Hematopoietic multipotent progenitor cell (in vitro differentiated cells): ENCODE measurements at regions not wholly inside any gene's neighbourhood (a gene's known extent, or its start where the extent isn't known, plus 50 kb on each side); places are given as distances from the start of the nearest gene placed in this dataset.

Source experiments
- DNase-seq, 3 donors: peaks; one replicate each; pipeline ENCODE4 v3.0.0-alpha.2; 2011 to 2015; ENCODE audit warnings: low read depth in 2 of 3, low spot score in 2 of 3

GRCh38 chr10:4221310-4221709 lies 436.3 kb upstream of the KLF6 start:
- peak in 2 of 3 donors; percentile 10 to 12 for DNase-seq

DNA sequence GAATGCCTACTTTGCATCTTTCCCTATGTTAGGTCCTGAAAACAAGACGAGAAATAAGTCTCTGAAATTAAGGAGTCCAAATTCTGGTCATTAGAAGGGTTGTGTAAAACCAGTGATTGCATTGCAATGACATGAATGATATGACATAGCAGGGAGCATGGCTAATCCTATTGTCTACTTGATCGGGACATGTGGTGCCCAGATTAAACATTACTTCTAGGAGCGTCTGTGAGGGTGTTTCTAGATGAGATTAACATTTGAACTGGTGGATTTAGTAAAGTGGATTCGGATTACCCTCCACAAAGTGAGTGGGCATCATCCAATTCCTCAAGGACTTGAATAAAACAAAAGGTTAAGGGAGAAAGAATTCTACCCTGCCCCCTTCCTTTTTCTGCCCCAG lies 434.9 kb upstream of the KLF6 start:
- no peak for DNase-seq

GRCh38 chr10:4217653-4218052 lies 432.6 kb upstream of the KLF6 start:
- no peak for DNase-seq

DNA sequence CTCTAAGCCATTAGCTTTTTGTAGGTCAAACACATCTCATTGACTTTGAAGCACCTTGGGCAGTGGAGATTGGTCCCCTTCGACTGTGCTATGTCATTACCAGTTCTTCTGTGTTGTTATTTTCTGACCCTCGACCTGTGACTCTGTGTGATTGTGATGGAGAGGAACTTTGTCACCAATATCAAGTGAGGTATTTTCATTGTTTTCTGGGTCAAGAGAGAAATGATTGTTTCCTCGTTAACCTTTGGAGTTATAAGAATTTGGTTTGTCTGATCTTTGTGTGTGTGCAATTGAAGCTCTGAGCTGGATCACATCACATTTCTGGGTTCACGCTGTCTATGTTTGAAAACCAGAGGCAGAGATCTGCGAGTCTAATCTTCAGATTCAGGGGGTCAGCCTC lies 432.2 kb upstream of the KLF6 start:
- DNase-seq: no peak

DNA sequence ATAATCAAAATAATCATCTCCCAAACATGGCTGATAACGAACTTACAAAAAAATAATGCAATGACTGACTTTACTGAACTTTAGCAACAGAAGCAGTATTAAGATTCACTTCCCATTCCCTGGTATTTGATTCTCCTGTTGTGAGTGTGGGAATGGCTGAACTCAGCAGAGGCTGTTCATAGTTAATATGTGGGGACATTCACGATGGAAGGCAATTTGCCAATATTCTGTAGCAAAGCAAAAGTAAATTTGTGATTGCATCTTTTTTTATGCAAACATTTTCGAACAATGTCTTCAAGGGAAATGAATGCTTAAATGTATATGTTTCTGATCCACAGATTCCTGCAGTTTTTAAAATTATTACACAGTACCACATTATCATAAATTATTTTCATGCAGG lies 431.7 kb upstream of the KLF6 start:
- no peak for DNase-seq

DNA sequence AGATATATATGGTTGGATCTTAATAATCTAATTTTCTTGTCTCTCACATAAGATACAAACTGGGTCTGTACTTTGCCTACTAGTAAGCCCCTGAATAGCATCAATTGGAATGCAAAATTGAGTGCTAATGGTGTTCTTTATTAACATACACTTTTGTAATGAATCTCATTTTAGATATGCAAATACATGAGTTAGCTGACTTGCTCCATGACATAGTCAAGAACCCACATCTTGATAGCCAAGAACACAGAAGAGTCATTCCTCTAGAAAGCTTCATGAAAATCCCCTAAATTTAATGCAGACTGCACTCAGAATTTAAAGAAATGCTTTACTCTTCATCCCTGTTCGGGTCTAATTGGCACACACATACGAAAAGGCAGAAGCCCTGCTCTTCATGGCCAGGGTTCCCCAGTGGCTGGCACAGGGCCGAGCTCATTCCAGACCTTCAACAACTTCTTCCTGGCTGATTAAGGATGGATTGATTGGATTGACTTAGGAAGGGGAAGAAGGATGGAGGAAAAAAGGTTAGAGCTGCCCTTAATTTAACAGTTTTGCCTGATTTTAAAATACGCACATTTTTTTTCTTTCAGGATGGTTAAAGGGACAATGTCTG lies 431.1 kb upstream of the KLF6 start:
- no peak for DNase-seq

DNA sequence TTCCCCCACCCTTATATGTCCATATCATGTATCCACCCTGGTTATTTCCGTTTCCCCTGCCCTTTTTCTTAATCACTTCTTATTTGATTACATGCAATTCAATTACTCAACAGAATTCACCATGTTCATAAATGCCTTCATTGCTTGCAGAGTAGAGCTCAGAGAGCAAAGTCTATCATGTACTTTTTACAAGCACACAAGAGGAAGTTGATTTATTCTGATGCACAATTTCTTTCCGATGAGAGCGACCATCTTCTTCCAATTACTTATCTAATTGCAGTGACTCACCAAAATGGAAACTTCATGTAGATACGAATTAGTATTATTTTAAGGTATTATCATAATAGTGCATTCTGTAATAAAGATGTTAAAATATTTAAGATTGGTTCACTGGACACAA lies 430.5 kb upstream of the KLF6 start:
- DNase-seq: no peak

DNA sequence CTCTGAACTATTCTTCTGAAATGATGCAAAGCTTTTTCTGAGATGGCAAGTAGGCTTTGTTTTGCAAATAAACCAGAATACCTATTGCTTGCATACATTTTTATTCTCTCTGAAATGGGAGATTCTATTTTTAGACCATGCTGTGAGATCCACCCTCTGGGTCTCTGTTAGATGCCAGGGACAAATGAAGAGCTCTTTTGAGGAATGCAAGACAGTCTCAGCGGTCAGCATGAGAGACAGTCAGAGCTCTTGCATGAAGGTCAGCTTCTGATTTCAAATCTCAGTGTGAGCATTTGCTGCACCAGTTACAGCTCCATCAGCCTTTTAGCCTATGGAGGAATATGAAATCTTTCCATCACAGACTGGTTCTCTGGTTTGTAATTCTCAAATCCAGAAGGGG lies 429.9 kb upstream of the KLF6 start:
- DNase-seq: no peak

DNA sequence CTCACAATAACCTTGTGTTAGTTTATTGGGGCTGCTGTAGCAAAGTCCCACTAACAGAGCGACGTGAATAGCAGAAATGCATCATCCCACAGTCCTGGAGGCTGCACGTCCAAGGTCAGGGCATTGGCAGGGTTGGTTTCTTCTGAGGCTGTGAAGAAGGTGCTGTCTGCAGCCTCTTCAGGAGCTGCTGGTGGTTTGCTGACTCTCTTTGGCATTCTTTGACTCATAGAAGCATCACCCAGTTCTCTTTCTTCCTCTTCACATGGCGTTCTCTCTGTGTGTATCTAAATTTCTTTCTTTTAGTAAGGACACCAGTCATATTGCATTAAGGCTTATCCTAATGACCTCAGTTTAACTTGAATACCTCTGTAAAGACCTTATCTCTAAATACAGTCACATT lies 428.4 kb upstream of the KLF6 start:
- no peak for DNase-seq

- no peak for DNase-seq
These were observed 427.2 kb upstream of the KLF6 start for GRCh38 chr10:4212111-4212630.

DNA sequence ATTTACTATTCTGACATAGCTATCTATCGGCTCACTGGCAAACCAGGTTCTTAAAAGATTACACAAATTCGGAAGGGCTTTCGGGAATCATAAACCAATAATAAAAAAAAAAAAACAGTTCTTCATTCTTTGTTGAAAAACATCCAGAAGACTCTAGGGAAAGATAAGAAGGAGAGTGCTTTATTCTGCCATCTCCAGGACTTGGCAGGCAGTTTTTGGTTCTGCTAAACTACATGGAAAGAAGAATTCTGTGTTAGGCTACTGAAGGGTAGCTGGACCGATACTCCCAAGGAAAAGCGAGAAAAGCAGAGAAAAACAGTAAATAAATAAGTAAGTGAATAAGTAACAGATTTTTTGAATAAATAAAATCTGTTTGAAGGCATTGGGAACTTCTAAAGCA lies 423.5 kb upstream of the KLF6 start:
- DNase-seq: no peak

DNA sequence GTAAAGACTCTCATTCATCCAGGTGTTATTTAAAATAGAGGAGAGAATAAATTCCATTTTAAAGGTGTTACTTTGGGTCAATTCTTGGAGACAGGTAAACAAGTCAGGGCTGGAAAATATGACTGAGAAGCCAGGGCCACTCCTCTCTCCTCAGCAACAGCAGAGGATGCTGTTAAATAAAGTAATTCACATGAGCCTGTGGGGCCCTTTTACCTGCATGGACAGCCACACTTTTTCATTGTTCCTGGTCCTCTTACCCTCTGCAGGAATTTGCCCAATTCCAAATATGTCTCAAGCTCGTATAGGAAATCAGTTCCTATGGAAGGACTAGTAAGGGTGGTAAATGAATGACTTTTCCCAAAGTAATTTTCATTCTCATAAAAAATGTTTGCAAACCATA lies 420.1 kb upstream of the KLF6 start:
- DNase-seq: no peak

DNA sequence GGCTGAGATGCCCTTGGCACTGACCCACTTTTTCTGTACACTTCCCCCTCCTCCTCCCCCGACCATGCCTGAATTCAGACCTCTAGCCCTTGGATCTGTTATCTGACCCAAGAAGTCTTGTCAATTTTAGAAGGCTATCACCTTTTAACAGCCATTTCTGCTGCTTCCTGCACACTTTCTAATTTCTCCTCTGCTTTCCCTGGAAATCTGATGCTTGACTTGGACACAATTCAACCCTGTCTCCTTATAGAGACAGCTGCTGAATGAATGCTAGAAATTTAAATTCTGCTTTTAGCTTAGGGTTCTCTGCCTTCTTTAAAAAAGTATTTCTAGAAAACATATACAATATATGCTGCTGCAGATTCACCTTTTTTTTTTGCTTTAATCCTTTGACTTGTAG lies 417.9 kb upstream of the KLF6 start:
- DNase-seq: no peak

DNA sequence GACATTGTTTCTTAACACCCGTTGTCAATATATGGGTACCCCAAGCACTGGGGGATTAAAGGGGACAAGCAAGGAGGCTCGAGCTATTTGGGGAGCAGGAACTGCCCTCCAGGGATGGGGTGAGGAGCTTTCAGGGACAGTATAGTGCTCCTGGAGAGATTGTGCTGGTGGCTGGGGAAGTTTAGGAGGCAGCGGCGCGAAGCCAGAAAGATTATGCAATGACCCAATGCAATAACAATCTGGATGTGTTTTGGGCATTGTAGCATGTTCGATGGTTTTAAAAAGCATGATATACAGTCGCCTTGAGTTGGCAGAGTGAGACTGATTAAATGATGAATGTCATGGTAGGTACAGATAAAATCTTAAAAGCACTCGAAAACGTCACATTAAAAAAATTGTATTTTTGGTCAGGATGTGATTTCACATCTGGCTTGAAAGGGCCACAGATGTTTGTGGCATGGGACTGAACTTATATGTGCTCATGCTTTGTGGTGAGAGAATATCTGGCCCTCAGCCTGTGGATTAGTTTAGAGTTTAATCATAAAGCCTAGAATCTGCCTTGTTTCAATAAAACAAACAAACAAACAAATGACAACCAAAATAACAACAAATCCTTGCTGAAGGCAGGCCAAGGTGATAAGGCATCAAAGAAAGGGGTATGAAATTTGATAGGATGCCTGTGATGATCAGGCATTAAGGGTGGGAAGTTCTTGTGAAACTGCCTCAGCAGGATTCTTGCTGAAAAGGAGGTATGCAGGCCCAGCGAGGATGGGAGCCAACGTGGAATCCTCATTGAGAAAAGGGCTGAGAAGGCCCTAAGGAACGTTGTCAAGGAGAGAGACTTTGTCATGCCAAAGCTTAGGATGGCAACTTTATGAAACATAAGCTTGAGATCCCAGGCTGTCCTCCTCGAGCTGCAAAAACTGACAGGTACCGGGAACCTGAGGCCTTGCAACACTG lies 417.1 kb upstream of the KLF6 start:
- peak in 2 of 3 donors; percentile 14 to 66 for DNase-seq

DNA sequence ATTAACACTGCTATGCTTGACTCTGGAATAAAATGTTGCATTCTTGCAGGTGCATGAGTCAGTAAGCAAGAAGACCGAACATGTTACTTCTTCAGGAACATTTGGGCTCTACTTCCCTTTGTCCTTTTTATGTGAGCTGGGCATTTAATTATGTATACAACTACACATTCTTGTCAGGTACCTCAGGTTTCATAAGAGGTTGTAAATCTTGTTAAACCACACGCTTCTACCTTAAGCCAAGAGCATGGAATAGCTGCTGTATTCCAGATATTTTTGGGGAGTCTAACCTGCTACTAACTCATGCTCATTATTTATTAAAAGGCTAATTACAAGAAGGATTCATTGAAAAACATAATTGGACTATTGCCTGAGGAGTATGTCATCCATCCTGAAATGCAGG lies 414.2 kb upstream of the KLF6 start:
- DNase-seq: no peak

DNA sequence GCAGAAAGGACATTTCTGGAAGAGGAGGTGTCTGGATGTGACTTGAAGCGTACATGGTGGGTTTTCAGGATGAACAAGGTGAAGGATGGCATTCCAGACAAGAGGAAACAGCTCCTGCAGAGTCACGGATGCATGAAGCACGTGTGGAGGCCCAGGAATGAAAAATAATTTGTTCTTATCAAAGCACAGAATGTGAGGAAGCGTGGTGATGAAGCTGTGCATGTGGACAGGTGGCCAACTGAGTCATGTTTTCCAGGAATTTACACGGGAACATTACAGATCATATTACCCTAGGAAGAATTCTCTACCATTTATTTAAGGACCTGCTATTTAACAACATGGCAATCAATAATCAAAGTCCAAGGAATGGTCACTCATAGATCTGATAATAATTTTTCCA lies 413.2 kb upstream of the KLF6 start:
- no peak for DNase-seq

GRCh38 chr10:4197676-4198075 lies 412.7 kb upstream of the KLF6 start:
- DNase-seq: no peak

DNA sequence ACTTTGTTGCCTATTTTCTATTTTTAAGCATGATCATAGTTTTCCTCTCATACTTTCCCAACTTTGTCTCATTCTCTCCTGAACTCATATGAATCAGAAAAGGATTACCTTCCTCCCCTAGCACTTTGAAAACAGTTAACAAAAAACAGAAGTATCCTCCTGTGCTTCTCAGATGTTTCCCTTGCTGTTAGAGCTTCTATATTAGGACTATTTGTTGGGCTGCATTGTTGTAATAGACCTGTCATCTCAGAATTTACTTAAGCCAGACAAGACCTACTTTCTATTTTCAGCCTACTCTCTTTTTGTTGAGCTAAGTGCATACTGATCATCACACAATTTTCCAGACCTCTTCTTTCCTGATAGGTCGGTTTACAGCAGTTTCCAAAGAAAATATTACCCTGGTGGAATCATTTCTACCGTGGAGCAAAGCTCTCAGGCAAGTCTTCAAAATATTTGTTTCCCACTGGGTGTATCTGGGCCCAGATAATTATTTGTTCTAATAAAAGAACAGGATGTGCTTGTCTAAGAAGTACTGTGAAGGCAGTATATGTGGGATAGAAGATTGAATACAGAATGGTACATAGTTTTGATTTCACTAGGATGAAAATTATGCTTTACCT lies 411.9 kb upstream of the KLF6 start:
- DNase-seq: peak in 1 of 3 donors; percentile 32

DNA sequence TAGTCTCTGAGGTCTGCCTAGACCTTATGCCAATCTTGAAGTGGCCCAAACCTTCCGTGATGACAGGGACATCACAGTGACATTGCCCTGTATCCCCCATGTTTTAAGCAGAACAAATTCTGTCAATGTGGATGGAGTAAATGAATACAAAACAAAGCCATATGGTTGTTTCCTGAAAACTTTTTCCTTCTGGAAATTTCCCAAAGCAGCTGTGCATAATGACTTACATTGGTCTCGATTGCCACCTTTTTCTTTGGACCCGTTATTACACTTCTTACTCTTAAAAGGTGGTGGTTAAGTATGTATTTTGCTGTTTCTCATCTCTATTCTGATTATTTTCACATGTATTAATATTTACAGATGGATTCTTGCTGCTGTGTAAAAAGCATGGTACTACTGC lies 411.2 kb upstream of the KLF6 start:
- no peak for DNase-seq

GRCh38 chr10:4195213-4195612 lies 410.2 kb upstream of the KLF6 start:
- DNase-seq: no peak

DNA sequence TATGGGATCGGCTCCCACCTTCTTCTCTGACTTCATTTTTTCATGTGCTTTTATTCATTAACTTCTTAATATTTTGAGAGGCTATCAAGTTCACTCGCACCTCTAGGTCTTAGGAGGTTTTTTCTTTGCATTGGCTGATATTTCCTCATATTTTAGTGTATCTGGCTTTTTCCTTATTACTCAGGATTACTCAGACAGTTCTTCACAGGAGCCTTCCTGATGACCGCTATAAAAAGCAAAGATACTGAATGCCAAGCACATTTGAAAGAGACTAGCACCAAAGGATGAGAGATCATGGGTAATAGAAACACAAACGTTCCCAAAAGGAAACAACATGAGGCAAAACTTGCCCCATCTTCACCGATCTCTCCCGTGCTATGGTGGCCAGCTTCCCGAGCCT lies 409.2 kb upstream of the KLF6 start:
- no peak for DNase-seq

GRCh38 chr10:4191894-4192293 lies 406.9 kb upstream of the KLF6 start:
- no peak for DNase-seq
